DND-41 (cell line): ENCODE measurements at regions not wholly inside any gene's neighbourhood (a gene's known extent, or its start where the extent isn't known, plus 50 kb on each side); places are given as distances from the start of the nearest gene placed in this dataset.

ENCODE experiments used
- ATAC-seq: fragments of 200-7000 bp; cut with Tn5 transposase; 3 replicates; pipeline ENCODE4 v1.9.1; 2021; ENCODE audit warnings: low read depth; ENCODE audit not compliant: insufficient read depth
- DNase-seq: peaks from one replicate; pipeline ENCODE4 v3.0.0-alpha.2; 2020
- H2AFZ ChIP-seq: 2 replicates; pipeline ENCODE4 v1.6.0; 2012; ENCODE audit warnings: low read depth, low read length
- H3K27ac ChIP-seq: 2 replicates; pipeline ENCODE4 v1.5.1; 2012; ENCODE audit warnings: low read length, inconsistent platforms
- H3K27me3 ChIP-seq: fragments of 200-600 bp; sonication (generic); 2 replicates; pipeline ENCODE4 v1.6.0; 2012; ENCODE audit warnings: low read length, mild to moderate bottlenecking, inconsistent platforms; ENCODE audit not compliant: insufficient read depth, poor library complexity
- H3K36me3 ChIP-seq: 2 replicates; pipeline ENCODE4 v1.5.1; 2012; ENCODE audit warnings: low read length, inconsistent platforms; ENCODE audit not compliant: insufficient read depth
- H3K4me1 ChIP-seq: 2 replicates; pipeline ENCODE4 v1.5.1; 2012; ENCODE audit warnings: mild to moderate bottlenecking, low read length; ENCODE audit not compliant: insufficient read depth
- H3K4me2 ChIP-seq: 2 replicates; pipeline ENCODE4 v1.6.0; 2012; ENCODE audit warnings: mild to moderate bottlenecking, moderate library complexity, low read length, inconsistent platforms; ENCODE audit not compliant: insufficient read depth
- H3K4me3 ChIP-seq, 2 experiments: fragments of 200-600 bp in 1 of 2; shearing (Covaris generic) in 1 of 2; 2 replicates each; pipeline ENCODE4 v1.5.1; 2012 to 2016; ENCODE audit warnings: inconsistent platforms in 2 of 2, low read length in 2 of 2, mild to moderate bottlenecking in 2 of 2, low read depth in 1 of 2, moderate library complexity in 1 of 2
- H3K79me2 ChIP-seq: 2 replicates; pipeline ENCODE4 v1.6.0; 2012; ENCODE audit warnings: low read length, inconsistent platforms; ENCODE audit not compliant: insufficient read depth
- H3K9ac ChIP-seq: 2 replicates; pipeline ENCODE4 v1.6.0; 2012; ENCODE audit warnings: low read depth, mild to moderate bottlenecking, inconsistent platforms, low read length, moderate library complexity
- H3K9me3 ChIP-seq: 2 replicates; pipeline ENCODE4 v1.5.1; 2012; ENCODE audit warnings: low read length, moderate library complexity, mild to moderate bottlenecking, inconsistent platforms; ENCODE audit not compliant: insufficient read depth, severe bottlenecking
- H4K20me1 ChIP-seq: 2 replicates; pipeline ENCODE4 v1.6.0; 2012; ENCODE audit warnings: low read length; ENCODE audit not compliant: insufficient read depth
- EZH2 ChIP-seq: IDR thresholded peaks from 3 replicates; pipeline ENCODE4 v1.6.1; 2012; ENCODE audit warnings: borderline replicate concordance, low read depth, mild to moderate bottlenecking, moderate library complexity, low read length, inconsistent platforms; ENCODE audit not compliant: severe bottlenecking
- TF ChIP-seq, protein P1 (sequence below): IDR thresholded peaks from 2 replicates; pipeline ENCODE4 v1.5.1; 2012; ENCODE audit warnings: borderline replicate concordance, low read length, moderate library complexity, mild to moderate bottlenecking; ENCODE audit not compliant: poor library complexity, severe bottlenecking; ENCODE audit errors: extremely low read depth

DNA sequence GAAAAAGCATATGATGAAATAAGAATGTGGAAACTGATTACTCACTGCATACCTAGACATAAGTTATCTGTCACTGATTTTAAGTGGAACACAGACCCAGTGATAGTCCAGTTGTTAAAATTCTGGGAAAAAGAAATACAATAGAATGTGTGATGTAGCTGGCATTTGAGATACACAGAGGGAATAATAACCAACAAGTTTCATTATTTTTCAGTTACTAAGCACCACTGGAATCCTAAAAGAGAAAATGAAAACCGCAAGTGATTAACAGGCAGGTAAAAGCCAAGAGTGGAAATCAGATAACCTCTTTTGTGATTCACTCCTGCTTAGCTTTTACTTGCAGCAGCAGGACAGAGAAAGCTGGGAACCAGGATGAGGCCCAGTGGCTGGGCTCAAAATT, 994.0 kb upstream of the SEMA6A start:
- DNase-seq, result no peak
- Histone ChIP-seq H2AFZ (no peak overlapping the region), H3K9me3 (no peaks in the 10 kb centered on the region), H3K4me3 (no peak overlapping the region), H3K36me3 (no peaks in the 10 kb centered on the region), H3K79me2 (no peaks in the 10 kb centered on the region), H3K27ac (no peak overlapping the region), H3K9ac (no peak overlapping the region), H3K4me2 (no peak overlapping the region), H3K27me3 (no peaks in the 10 kb centered on the region), H4K20me1 (no peaks in the 10 kb centered on the region), H3K4me1 (no peaks in the 10 kb centered on the region)
- no peak for ATAC-seq
- TF ChIP-seq, protein P1, sequence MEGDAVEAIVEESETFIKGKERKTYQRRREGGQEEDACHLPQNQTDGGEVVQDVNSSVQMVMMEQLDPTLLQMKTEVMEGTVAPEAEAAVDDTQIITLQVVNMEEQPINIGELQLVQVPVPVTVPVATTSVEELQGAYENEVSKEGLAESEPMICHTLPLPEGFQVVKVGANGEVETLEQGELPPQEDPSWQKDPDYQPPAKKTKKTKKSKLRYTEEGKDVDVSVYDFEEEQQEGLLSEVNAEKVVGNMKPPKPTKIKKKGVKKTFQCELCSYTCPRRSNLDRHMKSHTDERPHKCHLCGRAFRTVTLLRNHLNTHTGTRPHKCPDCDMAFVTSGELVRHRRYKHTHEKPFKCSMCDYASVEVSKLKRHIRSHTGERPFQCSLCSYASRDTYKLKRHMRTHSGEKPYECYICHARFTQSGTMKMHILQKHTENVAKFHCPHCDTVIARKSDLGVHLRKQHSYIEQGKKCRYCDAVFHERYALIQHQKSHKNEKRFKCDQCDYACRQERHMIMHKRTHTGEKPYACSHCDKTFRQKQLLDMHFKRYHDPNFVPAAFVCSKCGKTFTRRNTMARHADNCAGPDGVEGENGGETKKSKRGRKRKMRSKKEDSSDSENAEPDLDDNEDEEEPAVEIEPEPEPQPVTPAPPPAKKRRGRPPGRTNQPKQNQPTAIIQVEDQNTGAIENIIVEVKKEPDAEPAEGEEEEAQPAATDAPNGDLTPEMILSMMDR, result no peak
- TF ChIP-seq EZH2, result no peak

- ATAC-seq (no peak), DNase-seq (no peak)
- no peak overlapping the region for H2AFZ ChIP-seq
- no peaks in the 10 kb centered on the region for H3K9me3 ChIP-seq
- no peak overlapping the region for H3K9ac ChIP-seq
- H3K4me1 ChIP-seq, result no peaks in the 10 kb centered on the region
- no peak overlapping the region for H3K27ac ChIP-seq
- no peaks in the 10 kb centered on the region for H4K20me1 ChIP-seq
- no peak overlapping the region for H3K4me3 ChIP-seq
- no peaks in the 10 kb centered on the region for H3K27me3 ChIP-seq
- TF ChIP-seq, protein P1, result no peak
- TF ChIP-seq EZH2, result no peak
- no peak overlapping the region for H3K4me2 ChIP-seq
- no peaks in the 10 kb centered on the region for H3K36me3 ChIP-seq
- no peaks in the 10 kb centered on the region for H3K79me2 ChIP-seq
These were observed 993.5 kb upstream of the SEMA6A start for GRCh38 chr5:117568126-117568525.

- Histone ChIP-seq H3K4me1 (no peaks in the 10 kb centered on the region), H4K20me1 (no peaks in the 10 kb centered on the region), H3K27me3 (no peaks in the 10 kb centered on the region), H3K9me3 (no peaks in the 10 kb centered on the region), H3K36me3 (no peaks in the 10 kb centered on the region), H3K4me3 (no peak overlapping the region), H3K4me2 (no peak overlapping the region), H2AFZ (no peak overlapping the region), H3K27ac (no peak overlapping the region), H3K9ac (no peak overlapping the region), H3K79me2 (no peaks in the 10 kb centered on the region)
- ATAC-seq (no peak), DNase-seq (no peak)
- no peak for TF ChIP-seq EZH2
- TF ChIP-seq, protein P1, result no peak
These were observed 988.0 kb upstream of the SEMA6A start for GRCh38 chr5:117562647-117563046.

DNA sequence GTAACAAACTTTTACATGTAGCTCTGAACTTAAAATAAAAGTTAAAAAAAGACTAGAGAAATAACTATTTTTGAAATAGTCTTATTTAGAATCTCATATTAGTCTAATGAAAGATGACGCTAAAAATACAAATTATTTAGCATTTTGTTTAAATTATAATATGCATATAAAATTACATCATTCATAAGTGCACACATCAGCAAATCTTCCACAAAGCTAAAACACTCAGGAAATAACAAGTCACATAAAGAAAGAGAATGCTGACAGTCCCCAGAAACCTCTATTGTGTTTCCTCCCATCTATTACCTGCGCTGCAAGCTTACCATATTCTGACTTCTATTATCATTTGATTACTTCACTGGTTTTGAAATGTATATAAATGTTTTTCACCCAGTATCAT, 986.9 kb upstream of the SEMA6A start:
- ATAC-seq, result no peak
- no peak for DNase-seq
- no peaks in the 10 kb centered on the region for H3K36me3 ChIP-seq

More for the DNA sequence above, 986.9 kb upstream of the SEMA6A start:
- Histone ChIP-seq H3K27ac (no peak overlapping the region), H3K27me3 (no peaks in the 10 kb centered on the region), H4K20me1 (no peaks in the 10 kb centered on the region), H3K79me2 (no peaks in the 10 kb centered on the region), H3K9me3 (no peaks in the 10 kb centered on the region), H2AFZ (no peak overlapping the region), H3K4me2 (no peak overlapping the region), H3K9ac (no peak overlapping the region), H3K4me1 (no peaks in the 10 kb centered on the region), H3K4me3 (no peak overlapping the region)
- TF ChIP-seq, protein P1, result no peak
- TF ChIP-seq EZH2, result no peak
